ENCODE measurements at regions not wholly inside any gene's neighbourhood (a gene's known extent, or its start where the extent isn't known, plus 50 kb on each side); places are given as distances from the start of the nearest gene placed in this dataset.

DNA sequence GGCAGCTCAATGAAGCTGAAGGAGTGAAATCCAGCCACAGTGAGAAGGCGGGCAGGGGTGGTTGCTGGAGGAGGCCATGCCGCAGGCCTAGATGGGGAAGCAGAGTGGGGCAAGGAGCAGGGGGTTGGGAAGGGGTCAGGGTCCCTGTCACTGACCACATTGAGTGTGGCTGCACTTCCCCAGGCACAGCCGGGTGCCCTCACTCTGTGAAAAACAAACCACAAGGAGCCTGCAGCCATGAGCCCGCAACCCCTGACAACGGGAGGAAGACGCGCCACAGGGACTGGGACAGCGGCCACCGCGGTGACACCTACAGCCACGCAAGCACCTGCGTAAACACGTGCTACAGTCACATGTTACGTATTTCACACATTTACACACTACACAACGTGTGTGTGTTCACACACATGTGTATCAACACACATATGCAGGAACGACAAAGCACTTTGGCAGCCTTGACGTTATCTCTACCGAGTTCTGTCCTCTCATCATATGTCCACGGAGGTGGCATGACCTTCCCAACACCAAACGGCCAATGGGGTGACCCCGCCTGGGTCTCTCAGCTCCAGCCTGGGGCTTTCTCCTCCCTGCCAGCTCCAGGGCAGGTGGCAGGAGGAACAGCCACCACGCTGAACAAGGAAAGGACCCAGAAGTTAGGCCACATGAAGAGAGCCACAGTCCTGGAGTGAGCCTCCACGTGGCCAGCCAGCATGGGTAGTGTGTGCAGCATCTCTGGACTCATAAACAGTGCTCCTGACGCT lies 137.6 kb upstream of the RPS6KA2 start:
- no peak for TF ChIP-seq POLR2A (IDR thresholded peaks at IDR 0.05)
- TF ChIP-seq, protein P1, sequence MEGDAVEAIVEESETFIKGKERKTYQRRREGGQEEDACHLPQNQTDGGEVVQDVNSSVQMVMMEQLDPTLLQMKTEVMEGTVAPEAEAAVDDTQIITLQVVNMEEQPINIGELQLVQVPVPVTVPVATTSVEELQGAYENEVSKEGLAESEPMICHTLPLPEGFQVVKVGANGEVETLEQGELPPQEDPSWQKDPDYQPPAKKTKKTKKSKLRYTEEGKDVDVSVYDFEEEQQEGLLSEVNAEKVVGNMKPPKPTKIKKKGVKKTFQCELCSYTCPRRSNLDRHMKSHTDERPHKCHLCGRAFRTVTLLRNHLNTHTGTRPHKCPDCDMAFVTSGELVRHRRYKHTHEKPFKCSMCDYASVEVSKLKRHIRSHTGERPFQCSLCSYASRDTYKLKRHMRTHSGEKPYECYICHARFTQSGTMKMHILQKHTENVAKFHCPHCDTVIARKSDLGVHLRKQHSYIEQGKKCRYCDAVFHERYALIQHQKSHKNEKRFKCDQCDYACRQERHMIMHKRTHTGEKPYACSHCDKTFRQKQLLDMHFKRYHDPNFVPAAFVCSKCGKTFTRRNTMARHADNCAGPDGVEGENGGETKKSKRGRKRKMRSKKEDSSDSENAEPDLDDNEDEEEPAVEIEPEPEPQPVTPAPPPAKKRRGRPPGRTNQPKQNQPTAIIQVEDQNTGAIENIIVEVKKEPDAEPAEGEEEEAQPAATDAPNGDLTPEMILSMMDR (IDR thresholded peaks at IDR 0.05 in 4 of 5, conservative IDR thresholded peaks at IDR 0.05 in 1 of 5): no peak
